ENCODE measurements at regions not wholly inside any gene's neighbourhood (a gene's known extent, or its start where the extent isn't known, plus 50 kb on each side); places are given as distances from the start of the nearest gene placed in this dataset.

DNA sequence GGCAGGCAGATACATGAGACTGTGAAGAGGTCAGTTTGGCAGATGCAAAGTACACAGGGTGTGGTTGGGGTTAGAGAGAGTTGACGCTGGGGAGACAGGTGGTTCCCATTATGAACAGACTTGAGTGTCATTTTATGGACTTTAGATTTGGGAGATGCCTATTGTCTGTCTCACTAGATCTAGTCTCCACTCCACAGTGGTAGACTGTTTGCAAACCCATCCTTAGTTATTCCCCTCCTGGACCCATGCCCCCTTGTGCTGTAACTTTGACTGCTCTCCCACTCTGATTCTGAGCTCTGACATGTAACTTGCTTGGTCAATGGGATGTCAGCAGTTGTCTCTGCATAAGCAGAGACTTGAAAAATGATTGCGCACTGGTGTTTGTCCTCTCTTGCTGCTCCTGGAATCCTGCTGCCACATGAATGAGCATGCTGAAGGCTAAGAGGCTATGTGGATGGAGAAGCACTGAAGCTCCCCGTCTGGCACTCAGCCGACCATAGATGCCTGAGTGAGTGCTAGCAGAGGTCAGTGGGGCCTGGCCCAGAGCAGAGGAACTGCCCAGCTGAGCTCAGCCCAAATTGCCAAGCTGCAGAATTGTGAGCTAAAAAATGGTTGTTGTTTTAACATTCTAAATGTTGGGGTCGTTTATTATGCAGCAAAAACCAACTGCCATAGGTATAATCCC lies 88.2 kb downstream of the FAM43A start:
- Histone ChIP-seq H3K9me3 (ENCODE audit: control extremely low read depth in 1 of 3, control insufficient read depth in 2 of 3, insufficient read depth in 1 of 3, low read length in 2 of 3) (no peaks in the 10 kb centered on the region), H3K36me3 (replicated peaks in 1 of 2; ENCODE audit: control extremely low read depth in 1 of 2, control insufficient read depth in 1 of 2, extremely low read depth in 1 of 2, insufficient read depth in 2 of 2, low read length in 1 of 2) (no peaks in the 10 kb centered on the region), H2AFZ (ENCODE audit: insufficient read depth, low read depth, low read length, poor library complexity, severe bottlenecking) (no peak overlapping the region), H3K27me3 (replicated peaks in 1 of 4; ENCODE audit: control extremely low read depth in 1 of 4, control insufficient read depth in 3 of 4, insufficient read depth in 4 of 4, low read length in 3 of 4) (peaks cover 0 to 2% (median under 1%) of the 10 kb centered on the region in 4 experiments), H3K4me3 (ENCODE audit: control extremely low read depth in 1 of 5, extremely low read depth in 1 of 5, insufficient read depth in 1 of 5, low read depth in 2 of 5, low read length in 4 of 5) (no peak overlapping the region), H3K27ac (ENCODE audit: low read length in 2 of 2) (no peak overlapping the region), H4K20me1 (ENCODE audit: control insufficient read depth, insufficient read depth, low read length, poor library complexity, severe bottlenecking) (no peaks in the 10 kb centered on the region), H3K4me1 (ENCODE audit: control insufficient read depth in 2 of 2, insufficient read depth in 2 of 2, low read length in 2 of 2) (peaks cover 5 to 6% of the 10 kb centered on the region in 2 donors), H3K4me2 (replicated peaks; ENCODE audit: low read depth, low read length, poor library complexity, severe bottlenecking) (no peak overlapping the region), H3K9ac (ENCODE audit: low read length) (no peak overlapping the region), H3K79me2 (ENCODE audit: control insufficient read depth, insufficient read depth, low read length) (no peaks in the 10 kb centered on the region)
- POLR2A ChIA-PET = no interaction called here
- CTCF ChIA-PET = no interaction called here
- no peak overlapping the region for H3K27ac Mint-ChIP-seq
- H3K4me3 Mint-ChIP-seq = no peak overlapping the region
- WGBS (ENCODE audit: insufficient coverage) = 81% methylated on average over 4 of the region's 5 CpGs
- ATAC-seq (ENCODE audit: low read depth) (no peak), DNase-seq (no peak)
- peaks cover 15% of the 10 kb centered on the region for H3K4me1 Mint-ChIP-seq
- TF ChIP-seq, protein P1, sequence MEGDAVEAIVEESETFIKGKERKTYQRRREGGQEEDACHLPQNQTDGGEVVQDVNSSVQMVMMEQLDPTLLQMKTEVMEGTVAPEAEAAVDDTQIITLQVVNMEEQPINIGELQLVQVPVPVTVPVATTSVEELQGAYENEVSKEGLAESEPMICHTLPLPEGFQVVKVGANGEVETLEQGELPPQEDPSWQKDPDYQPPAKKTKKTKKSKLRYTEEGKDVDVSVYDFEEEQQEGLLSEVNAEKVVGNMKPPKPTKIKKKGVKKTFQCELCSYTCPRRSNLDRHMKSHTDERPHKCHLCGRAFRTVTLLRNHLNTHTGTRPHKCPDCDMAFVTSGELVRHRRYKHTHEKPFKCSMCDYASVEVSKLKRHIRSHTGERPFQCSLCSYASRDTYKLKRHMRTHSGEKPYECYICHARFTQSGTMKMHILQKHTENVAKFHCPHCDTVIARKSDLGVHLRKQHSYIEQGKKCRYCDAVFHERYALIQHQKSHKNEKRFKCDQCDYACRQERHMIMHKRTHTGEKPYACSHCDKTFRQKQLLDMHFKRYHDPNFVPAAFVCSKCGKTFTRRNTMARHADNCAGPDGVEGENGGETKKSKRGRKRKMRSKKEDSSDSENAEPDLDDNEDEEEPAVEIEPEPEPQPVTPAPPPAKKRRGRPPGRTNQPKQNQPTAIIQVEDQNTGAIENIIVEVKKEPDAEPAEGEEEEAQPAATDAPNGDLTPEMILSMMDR (IDR thresholded peaks at IDR 0.05) = no peak
- no peak for TF ChIP-seq EZH2 (IDR thresholded peaks at IDR 0.05; ENCODE audit: borderline replicate concordance, insufficient read depth, low read depth, low read length, poor library complexity, severe bottlenecking)
- no peaks in the 10 kb centered on the region for H3K9me3 Mint-ChIP-seq (ENCODE audit: insufficient read depth)
- intact Hi-C loops (cut with micrococcal nuclease) = no loop called here
- peaks cover 31% of the 10 kb centered on the region for H3K27me3 Mint-ChIP-seq

DNA sequence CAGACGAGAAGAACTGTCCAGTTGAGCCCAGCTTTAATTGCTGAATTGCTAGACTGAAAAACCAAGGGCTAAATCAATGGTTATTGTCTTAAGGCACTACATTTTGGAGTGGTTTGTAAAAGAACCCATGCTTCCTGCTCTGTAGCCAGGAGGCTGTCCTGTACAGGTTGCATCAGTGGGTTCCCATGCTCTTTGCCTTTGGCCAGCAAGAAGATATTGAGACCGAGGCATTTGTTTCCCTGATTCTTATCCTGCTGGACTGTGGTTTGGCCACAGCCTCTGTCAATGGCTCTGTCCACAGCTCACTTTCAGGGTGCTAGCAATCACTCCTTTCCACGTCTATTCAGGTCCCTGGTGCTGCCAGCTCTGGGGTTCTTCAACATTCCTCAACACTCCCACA lies 89.6 kb downstream of the FAM43A start:
- TF ChIP-seq, protein P1 (IDR thresholded peaks at IDR 0.05) = no peak
- no peak for TF ChIP-seq EZH2 (IDR thresholded peaks at IDR 0.05; ENCODE audit: borderline replicate concordance, insufficient read depth, low read depth, low read length, poor library complexity, severe bottlenecking)
- no peak overlapping the region for H3K4me3 ChIP-seq (ENCODE audit: control extremely low read depth in 1 of 5, extremely low read depth in 1 of 5, insufficient read depth in 1 of 5, low read depth in 2 of 5, low read length in 4 of 5)
- H3K4me1 ChIP-seq (ENCODE audit: control insufficient read depth in 2 of 2, insufficient read depth in 2 of 2, low read length in 2 of 2) = no peaks in the 10 kb centered on the region
- no peaks in the 10 kb centered on the region for H3K79me2 ChIP-seq (ENCODE audit: control insufficient read depth, insufficient read depth, low read length)
- Mint-ChIP-seq H3K9me3 (ENCODE audit: insufficient read depth) (no peaks in the 10 kb centered on the region), H3K27ac (no peak overlapping the region), H3K4me1 (peaks cover 5% of the 10 kb centered on the region), H3K27me3 (peaks cover 35% of the 10 kb centered on the region), H3K4me3 (no peak overlapping the region)
- H3K4me2 ChIP-seq (replicated peaks; ENCODE audit: low read depth, low read length, poor library complexity, severe bottlenecking) = no peak overlapping the region
- H2AFZ ChIP-seq (ENCODE audit: insufficient read depth, low read depth, low read length, poor library complexity, severe bottlenecking) = no peak overlapping the region
- WGBS (ENCODE audit: insufficient coverage) = 93% methylated on average over 3 of the region's 3 CpGs
- CTCF ChIA-PET = interaction anchor here (1.5 kb wide), 1 partner anchor 92 kb away, joined by 4 read pairs; no protein-coding TSS in a partner anchor
- no peak overlapping the region for H3K27ac ChIP-seq (ENCODE audit: low read length in 2 of 2)
- no peaks in the 10 kb centered on the region for H4K20me1 ChIP-seq (ENCODE audit: control insufficient read depth, insufficient read depth, low read length, poor library complexity, severe bottlenecking)
- intact Hi-C loops (cut with micrococcal nuclease) = no loop called here
- no peak for ATAC-seq (ENCODE audit: low read depth)
- no peak for DNase-seq
- POLR2A ChIA-PET = no interaction called here
- peaks cover 0 to 3% (median 0%) of the 10 kb centered on the region in 3 donors for H3K9me3 ChIP-seq (ENCODE audit: control extremely low read depth in 1 of 3, control insufficient read depth in 2 of 3, insufficient read depth in 1 of 3, low read length in 2 of 3)
- H3K27me3 ChIP-seq (replicated peaks in 1 of 4; ENCODE audit: control extremely low read depth in 1 of 4, control insufficient read depth in 3 of 4, insufficient read depth in 4 of 4, low read length in 3 of 4) = peaks cover 0 to 10% (median 3%) of the 10 kb centered on the region in 4 experiments
- no peak overlapping the region for H3K9ac ChIP-seq (ENCODE audit: low read length)
- no peaks in the 10 kb centered on the region for H3K36me3 ChIP-seq (replicated peaks in 1 of 2; ENCODE audit: control extremely low read depth in 1 of 2, control insufficient read depth in 1 of 2, extremely low read depth in 1 of 2, insufficient read depth in 2 of 2, low read length in 1 of 2)

All from B cell (primary cell).